K562 (cell line): ENCODE measurements at regions not wholly inside any gene's neighbourhood (a gene's known extent, or its start where the extent isn't known, plus 50 kb on each side); places are given as distances from the start of the nearest gene placed in this dataset.

Experiments used
- ATAC-seq: fragments of 200-7000 bp; cut with Tn5 transposase; 3 replicates; pipeline ENCODE4 v1.9.1; 2020; ENCODE audit warnings: moderate library complexity
- BruUV-seq: library from RNA; stranded (reverse); fragments of 400-500 nt; replicated peaks from 2 replicates; lab custom pipeline; 2021; lab: Mats Ljungman, UMichigan
- CTCF ChIA-PET: fragments of 300-600 bp; formaldehyde crosslinking; extraction: SDS; loops from one replicate; lab custom pipeline; 2021; ENCODE audit warnings: low intra/inter-chr PET ratio; lab: Yijun Ruan, JAX
- POLR2A ChIA-PET: fragments of 300-600, 350-650 bp; sonication (Branson Sonifier 250); formaldehyde crosslinking; extraction: SDS; loops from one replicate; lab custom pipeline; 2021; ENCODE audit warnings: antibody characterized with exemption, inconsistent platforms; lab: Yijun Ruan, JAX
- DNase-seq, 4 experiments: peaks; one replicate each; pipeline versions ENCODE4 v3.0.0 to v3.0.0-alpha.2; 2011 to 2018; ENCODE audit warnings: low spot score in 3 of 4, mixed read lengths in 3 of 4; ENCODE audit errors: extremely low read depth in 1 of 4
- FAIRE-seq: peaks from 2 replicates; lab custom pipeline; 2011; peaks lifted over from hg19 to GRCh38; lab: Jason Lieb, UNC
- H2AFZ ChIP-seq: 2 replicates; pipeline ENCODE4 v1.6.0; 2011; ENCODE audit warnings: low read depth, low read length, control low read depth, inconsistent platforms
- H3K27ac ChIP-seq: fragments of 200-600 bp; 3 replicates; pipeline ENCODE4 v1.8.0; 2011; ENCODE audit warnings: low read depth, mild to moderate bottlenecking, control low read depth, inconsistent platforms, low read length, moderate library complexity, mixed read lengths; ENCODE audit errors: extremely low read depth
- H3K27me3 ChIP-seq, 2 experiments: fragments of 300-600 bp in 1 of 2; 2 replicates in 1 of 2; 3 replicates in 1 of 2; pipeline versions ENCODE4 v1.6.0 to v1.8.0; 2011; ENCODE audit warnings: inconsistent platforms in 2 of 2, low read length in 2 of 2, mild to moderate bottlenecking in 1 of 2, mixed read lengths in 1 of 2, moderate library complexity in 1 of 2; ENCODE audit not compliant: control insufficient read depth in 2 of 2, insufficient read depth in 2 of 2
- H3K36me3 ChIP-seq: fragments of 300-600 bp; 3 replicates; pipeline ENCODE4 v1.8.0; 2011; ENCODE audit warnings: mild to moderate bottlenecking, low read length, inconsistent platforms; ENCODE audit not compliant: control insufficient read depth, insufficient read depth
- H3K4me1 ChIP-seq, 2 experiments: fragments of 200-600 bp in 1 of 2; replicated peaks in 1 of 2; 2 replicates in 1 of 2; 3 replicates in 1 of 2; pipeline versions ENCODE4 v1.5.1 to v1.8.0; 2011; ENCODE audit warnings: inconsistent platforms in 2 of 2, low read length in 2 of 2, mild to moderate bottlenecking in 1 of 2, mixed read lengths in 1 of 2, moderate library complexity in 1 of 2; ENCODE audit not compliant: control insufficient read depth in 2 of 2, insufficient read depth in 2 of 2
- H3K4me2 ChIP-seq: 2 replicates; pipeline ENCODE4 v1.6.1; 2011; ENCODE audit warnings: low read length, control low read depth, inconsistent platforms, mixed read lengths; ENCODE audit not compliant: insufficient read depth
- H3K4me3 ChIP-seq: fragments of 200-600 bp; sonication (generic), shearing (Covaris generic); 2 replicates; pipeline ENCODE4 v1.5.1; 2016; ENCODE audit warnings: control low read depth, inconsistent platforms
- H3K79me2 ChIP-seq: fragments of 200-600 bp; 3 replicates; pipeline ENCODE4 v1.8.0; 2011; ENCODE audit warnings: low read length, inconsistent platforms; ENCODE audit not compliant: control insufficient read depth, insufficient read depth
- H3K9ac ChIP-seq, 2 experiments: 2 replicates each; pipeline versions ENCODE4 v1.6.0 to v1.6.1; 2011; ENCODE audit warnings: low read depth in 2 of 2, low read length in 2 of 2, control low read depth in 1 of 2, inconsistent platforms in 1 of 2, mild to moderate bottlenecking in 1 of 2, mixed read lengths in 1 of 2; ENCODE audit not compliant: insufficient read depth in 1 of 2
- H3K9me1 ChIP-seq: one replicate; pipeline ENCODE4 v1.6.0; 2011; ENCODE audit warnings: inconsistent platforms, mild to moderate bottlenecking, low read length, moderate library complexity; ENCODE audit not compliant: control insufficient read depth, insufficient read depth
- H3K9me3 ChIP-seq: replicated peaks from 2 replicates; pipeline ENCODE4 v1.5.1; 2011; ENCODE audit warnings: low read depth, low read length, inconsistent platforms; ENCODE audit not compliant: control insufficient read depth, insufficient read depth
- H4K20me1 ChIP-seq: replicated peaks from 2 replicates; pipeline ENCODE4 v1.6.1; 2011; ENCODE audit warnings: low read length, inconsistent platforms, mixed read lengths; ENCODE audit not compliant: control insufficient read depth, insufficient read depth
- BRCA1 ChIP-seq, 2 experiments: fragments of 450-650 bp in 1 of 2; sonication (generic) in 1 of 2; formaldehyde crosslinking in 1 of 2; IDR thresholded peaks; 2 replicates each; pipeline versions ENCODE4 v1.5.0 to v1.6.1; 2017 to 2020; ENCODE audit warnings: mild to moderate bottlenecking in 1 of 2, missing genetic modification reagents in 1 of 2
- HIVEP1 ChIP-seq: fragments of 250-450 bp; sonication (Bioruptor Pico); IDR thresholded peaks from 2 replicates; pipeline ENCODE4 v1.4.0; 2020; ENCODE audit warnings: mild to moderate bottlenecking
- HNRNPK ChIP-seq: fragments of 200-400 bp; formaldehyde crosslinking; IDR thresholded peaks from one replicate; pipeline ENCODE4 v1.6.1; 2018; ENCODE audit warnings: mild to moderate bottlenecking, low read depth, low read length; ENCODE audit not compliant: poor library complexity, severe bottlenecking
- MEF2A ChIP-seq: IDR thresholded peaks from 2 replicates; pipeline ENCODE4 v1.6.1; 2011; ENCODE audit warnings: low read depth, mild to moderate bottlenecking, low read length, moderate library complexity; ENCODE audit not compliant: control insufficient read depth
- NFIC ChIP-seq: fragments of 450-650 bp; IDR thresholded peaks from 2 replicates; pipeline ENCODE4 v1.6.1; 2017; ENCODE audit warnings: mild to moderate bottlenecking, inconsistent platforms
- ZNF41 ChIP-seq: fragments of 250-450 bp; sonication (Bioruptor Pico); conservative IDR thresholded peaks from 2 replicates; pipeline ENCODE4 v1.4.0; 2020; ENCODE audit warnings: mild to moderate bottlenecking
- ZNF780A ChIP-seq: fragments of 250-450 bp; sonication (Bioruptor Pico); IDR thresholded peaks from 2 replicates; pipeline ENCODE4 v1.5.0; 2021; ENCODE audit warnings: mild to moderate bottlenecking
- WGBS: fragments of 100-300 bp; shearing (Covaris generic); methylation state at CpG from one replicate; pipeline ENCODE4 v1.1.6; 2016; ENCODE audit warnings: low coverage, mixed read lengths; ENCODE audit not compliant: insufficient coverage; ENCODE audit errors: missing lambda C conversion rate; 5-methylcytosine and 5-hydroxymethylcytosine counted together
- in situ Hi-C: fragments of 300-500 bp; cut with MboI; formaldehyde crosslinking; loops from 4 replicates; pipeline ENCODE4 v1.15.0; 2018; ENCODE audit warnings: inconsistent platforms, mixed read lengths
- intact Hi-C: fragments of 100-400 bp; cut with micrococcal nuclease; formaldehyde crosslinking; loops from 2 replicates; pipeline ENCODE4 v1.14.2; 2022
- TF ChIP-seq, protein P1 (sequence below): sonication (generic); formaldehyde crosslinking; IDR thresholded peaks from 2 replicates; pipeline ENCODE4 v1.8.0; 2023; ENCODE audit warnings: mild to moderate bottlenecking, missing genetic modification reagents
- TF ChIP-seq, protein P2 (sequence below): fragments of 450-650 bp; IDR thresholded peaks from one replicate; pipeline ENCODE4 v1.6.1; 2018; ENCODE audit warnings: mild to moderate bottlenecking, moderate library complexity; ENCODE audit not compliant: partially characterized antibody

- no peak for DNase-seq
- H2AFZ ChIP-seq, result no peak overlapping the region
- POLR2A ChIA-PET, result no interaction called here
- H3K27ac ChIP-seq, result no peak overlapping the region
- no peaks in the 10 kb centered on the region for H3K9me3 ChIP-seq
- under 1% methylated on average over 10 of the region's 10 CpGs for WGBS
- no peaks in the 10 kb centered on the region for H4K20me1 ChIP-seq
- H3K9me1 ChIP-seq, result no peaks in the 10 kb centered on the region
- TF ChIP-seq HNRNPK (no peak), ZNF41 (no peak), MEF2A (no peak), HIVEP1 (CRISPR knock-in tag) (no peak), BRCA1 (IDR thresholded peaks at IDR 0.05) (no peak), BRCA1 (CRISPR knock-in tag; IDR thresholded peaks at IDR 0.05) (no peak), NFIC (no peak), ZNF780A (CRISPR knock-in tag) (no peak)
- TF ChIP-seq, protein P1, sequence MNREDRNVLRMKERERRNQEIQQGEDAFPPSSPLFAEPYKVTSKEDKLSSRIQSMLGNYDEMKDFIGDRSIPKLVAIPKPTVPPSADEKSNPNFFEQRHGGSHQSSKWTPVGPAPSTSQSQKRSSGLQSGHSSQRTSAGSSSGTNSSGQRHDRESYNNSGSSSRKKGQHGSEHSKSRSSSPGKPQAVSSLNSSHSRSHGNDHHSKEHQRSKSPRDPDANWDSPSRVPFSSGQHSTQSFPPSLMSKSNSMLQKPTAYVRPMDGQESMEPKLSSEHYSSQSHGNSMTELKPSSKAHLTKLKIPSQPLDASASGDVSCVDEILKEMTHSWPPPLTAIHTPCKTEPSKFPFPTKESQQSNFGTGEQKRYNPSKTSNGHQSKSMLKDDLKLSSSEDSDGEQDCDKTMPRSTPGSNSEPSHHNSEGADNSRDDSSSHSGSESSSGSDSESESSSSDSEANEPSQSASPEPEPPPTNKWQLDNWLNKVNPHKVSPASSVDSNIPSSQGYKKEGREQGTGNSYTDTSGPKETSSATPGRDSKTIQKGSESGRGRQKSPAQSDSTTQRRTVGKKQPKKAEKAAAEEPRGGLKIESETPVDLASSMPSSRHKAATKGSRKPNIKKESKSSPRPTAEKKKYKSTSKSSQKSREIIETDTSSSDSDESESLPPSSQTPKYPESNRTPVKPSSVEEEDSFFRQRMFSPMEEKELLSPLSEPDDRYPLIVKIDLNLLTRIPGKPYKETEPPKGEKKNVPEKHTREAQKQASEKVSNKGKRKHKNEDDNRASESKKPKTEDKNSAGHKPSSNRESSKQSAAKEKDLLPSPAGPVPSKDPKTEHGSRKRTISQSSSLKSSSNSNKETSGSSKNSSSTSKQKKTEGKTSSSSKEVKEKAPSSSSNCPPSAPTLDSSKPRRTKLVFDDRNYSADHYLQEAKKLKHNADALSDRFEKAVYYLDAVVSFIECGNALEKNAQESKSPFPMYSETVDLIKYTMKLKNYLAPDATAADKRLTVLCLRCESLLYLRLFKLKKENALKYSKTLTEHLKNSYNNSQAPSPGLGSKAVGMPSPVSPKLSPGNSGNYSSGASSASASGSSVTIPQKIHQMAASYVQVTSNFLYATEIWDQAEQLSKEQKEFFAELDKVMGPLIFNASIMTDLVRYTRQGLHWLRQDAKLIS (CRISPR knock-in tag), result no peak
- TF ChIP-seq, protein P2, sequence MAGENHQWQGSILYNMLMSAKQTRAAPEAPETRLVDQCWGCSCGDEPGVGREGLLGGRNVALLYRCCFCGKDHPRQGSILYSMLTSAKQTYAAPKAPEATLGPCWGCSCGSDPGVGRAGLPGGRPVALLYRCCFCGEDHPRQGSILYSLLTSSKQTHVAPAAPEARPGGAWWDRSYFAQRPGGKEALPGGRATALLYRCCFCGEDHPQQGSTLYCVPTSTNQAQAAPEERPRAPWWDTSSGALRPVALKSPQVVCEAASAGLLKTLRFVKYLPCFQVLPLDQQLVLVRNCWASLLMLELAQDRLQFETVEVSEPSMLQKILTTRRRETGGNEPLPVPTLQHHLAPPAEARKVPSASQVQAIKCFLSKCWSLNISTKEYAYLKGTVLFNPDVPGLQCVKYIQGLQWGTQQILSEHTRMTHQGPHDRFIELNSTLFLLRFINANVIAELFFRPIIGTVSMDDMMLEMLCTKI, result no peak
- FAIRE-seq, result no peak
- H3K4me3 ChIP-seq, result no peak overlapping the region
- H3K4me2 ChIP-seq, result no peak overlapping the region
- BruUV-seq, result no TSS peak
- CTCF ChIA-PET, result no interaction called here
- intact Hi-C loops, result no loop called here
- ATAC-seq, result no peak
- H3K36me3 ChIP-seq, result no peaks in the 10 kb centered on the region
- H3K27me3 ChIP-seq, result no peaks in the 10 kb centered on the region
- in situ Hi-C loops, result no loop called here
- no peaks in the 10 kb centered on the region for H3K4me1 ChIP-seq
- no peak overlapping the region for H3K9ac ChIP-seq
- H3K79me2 ChIP-seq, result no peaks in the 10 kb centered on the region
Measured at GRCh38 chr6:91926361-91926760, 1339.5 kb upstream of the MAP3K7 start.
